ENCODE measurements at regions not wholly inside any gene's neighbourhood (a gene's known extent, or its start where the extent isn't known, plus 50 kb on each side); places are given as distances from the start of the nearest gene placed in this dataset.

- no peak for TF ChIP-seq ZNF425 (CRISPR knock-in tag; conservative IDR thresholded peaks at IDR 0.05)
- TF ChIP-seq ZNF416 (CRISPR knock-in tag; IDR thresholded peaks at IDR 0.05): no peak
Measured at GRCh38 chr10:133023216-133023843, 64.4 kb upstream of the ADGRA1 start (continued).

GRCh38 chr10:133022776-133023100 lies 65.0 kb upstream of the ADGRA1 start:
- Mint-ChIP-seq H3K4me1 (peaks cover 14% of the 10 kb centered on the region), H3K27me3 (ENCODE audit: low read depth) (peaks cover 16% of the 10 kb centered on the region), H3K27ac (no peak overlapping the region), H3K4me3 (no peak overlapping the region), H3K9me3 (no peaks in the 10 kb centered on the region), H3K36me3 (no peaks in the 10 kb centered on the region)
- CTCF ChIA-PET: interaction anchor here (1.4 kb wide), 1 partner anchor 28 kb away, joined by 3 read pairs; no protein-coding TSS in a partner anchor
- no peak for DNase-seq (ENCODE audit: low spot score)
- TF ChIP-seq CTCF (IDR thresholded peaks at IDR 0.05): no peak
- no peak for TF ChIP-seq IRF1 (CRISPR knock-in tag; IDR thresholded peaks at IDR 0.05)
- TF ChIP-seq ELF4 (CRISPR knock-in tag; IDR thresholded peaks at IDR 0.05; ENCODE audit: low read depth): no peak
- no peak for TF ChIP-seq MXD4 (CRISPR knock-in tag; IDR thresholded peaks at IDR 0.05; ENCODE audit: borderline replicate concordance)
- no peak for TF ChIP-seq AR (CRISPR knock-in tag; IDR thresholded peaks at IDR 0.05)
- TF ChIP-seq NR3C1 (CRISPR knock-in tag; conservative IDR thresholded peaks at IDR 0.05; ENCODE audit: low read depth): no peak
- no peak for TF ChIP-seq EMX1 (CRISPR knock-in tag; IDR thresholded peaks at IDR 0.05)
- no peak for TF ChIP-seq FOXJ3 (CRISPR knock-in tag; IDR thresholded peaks at IDR 0.05; ENCODE audit: borderline replicate concordance)
- no peak for TF ChIP-seq ZNF232 (CRISPR knock-in tag; IDR thresholded peaks at IDR 0.05)
- no peak for TF ChIP-seq ZNF425 (CRISPR knock-in tag; conservative IDR thresholded peaks at IDR 0.05)
- TF ChIP-seq ERG (CRISPR knock-in tag; IDR thresholded peaks at IDR 0.05): no peak
- no peak for TF ChIP-seq ESRRA (CRISPR knock-in tag; IDR thresholded peaks at IDR 0.05; ENCODE audit: borderline replicate concordance)
- TF ChIP-seq SP1 (CRISPR knock-in tag; conservative IDR thresholded peaks at IDR 0.05): no peak
- POLR2A ChIA-PET: no interaction called here
- no peak for ATAC-seq

Measured in WTC11 (cell line).